SH-SY5Y (cell line): ENCODE measurements at regions not wholly inside any gene's neighbourhood (a gene's known extent, or its start where the extent isn't known, plus 50 kb on each side); places are given as distances from the start of the nearest gene placed in this dataset.

ENCODE experiments used
- GATA2 ChIP-seq: IDR thresholded peaks from 2 replicates; pipeline ENCODE4 v1.6.1; 2011; ENCODE audit warnings: mild to moderate bottlenecking, low read depth, low read length
- GATA3 ChIP-seq: IDR thresholded peaks from 2 replicates; pipeline ENCODE4 v1.6.1; 2011; ENCODE audit warnings: low read depth, mild to moderate bottlenecking, low read length, moderate library complexity

- TF ChIP-seq GATA2 (no peak), GATA3 (no peak)
These were observed 109.2 kb downstream of the NOL4 start for GRCh38 chr18:34115409-34116081.
